Middle frontal gyrus (tissue), 1 donor: ENCODE measurements at regions not wholly inside any gene's neighbourhood (a gene's known extent, or its start where the extent isn't known, plus 50 kb on each side); places are given as distances from the start of the nearest gene placed in this dataset.

Source experiments
- DNase-seq: peaks from one replicate; pipeline ENCODE4 v3.0.0-alpha.2; 2015; ENCODE audit warnings: low spot score; ENCODE audit errors: extremely low spot score

DNA sequence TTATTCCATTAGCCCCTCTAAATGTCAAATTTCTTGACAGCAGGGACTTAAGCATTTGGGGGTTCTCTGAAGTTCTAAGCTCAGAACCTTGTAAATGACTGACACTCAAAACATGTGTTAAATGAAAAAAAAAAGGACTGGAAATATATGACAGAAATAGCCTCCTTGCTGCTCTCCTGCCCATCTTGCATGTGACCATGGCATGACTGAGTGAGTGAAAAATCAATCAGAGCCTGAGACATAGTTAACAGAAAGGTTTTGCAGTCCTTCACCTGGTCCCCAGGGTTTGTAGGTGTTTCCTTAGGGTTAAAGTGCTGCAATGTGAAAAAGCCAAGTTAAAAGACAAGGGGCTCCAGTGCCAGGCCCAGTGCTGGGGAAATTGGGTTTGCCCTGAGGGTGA, 168.1 kb downstream of the ZBTB18 start:
- DNase-seq: no peak

DNA sequence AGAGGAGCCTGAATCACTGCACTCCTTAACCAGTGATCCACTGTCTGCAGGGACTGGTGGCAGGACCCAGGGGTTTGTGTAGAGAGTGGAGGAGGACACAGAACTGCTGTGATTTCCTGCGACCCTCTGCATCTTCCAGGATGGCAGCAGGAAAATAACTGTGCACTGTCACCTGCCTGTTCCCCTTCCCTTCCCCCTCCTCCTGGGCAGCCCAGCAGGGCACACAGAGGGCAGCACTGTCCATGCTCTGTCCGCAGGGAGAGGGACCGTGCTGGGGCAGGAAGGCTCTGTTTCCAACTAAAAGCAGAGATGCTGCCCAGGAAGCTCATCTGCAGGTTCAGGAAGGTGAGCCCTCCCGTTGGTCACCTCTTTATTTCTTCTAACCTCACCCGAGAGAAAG, 168.7 kb downstream of the ZBTB18 start:
- DNase-seq: no peak

DNA sequence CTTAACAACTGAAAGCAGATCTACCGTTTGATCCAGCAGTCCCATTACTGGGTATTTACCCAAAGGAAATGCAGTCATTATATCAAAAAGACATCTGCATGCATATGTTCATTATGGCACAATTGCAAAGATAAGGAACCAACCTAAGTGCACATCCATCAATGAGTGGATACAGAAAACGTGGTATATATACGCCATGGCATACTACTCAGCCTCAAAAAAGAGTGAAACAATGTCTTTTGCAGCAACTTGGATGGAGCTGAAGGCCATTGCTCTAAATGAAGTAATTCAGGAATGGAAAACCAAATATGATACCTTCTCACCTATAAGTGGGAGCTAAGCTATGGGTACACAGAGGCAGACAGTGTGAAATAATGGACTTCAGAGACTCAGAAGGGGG, 169.3 kb downstream of the ZBTB18 start:
- DNase-seq: no peak

DNA sequence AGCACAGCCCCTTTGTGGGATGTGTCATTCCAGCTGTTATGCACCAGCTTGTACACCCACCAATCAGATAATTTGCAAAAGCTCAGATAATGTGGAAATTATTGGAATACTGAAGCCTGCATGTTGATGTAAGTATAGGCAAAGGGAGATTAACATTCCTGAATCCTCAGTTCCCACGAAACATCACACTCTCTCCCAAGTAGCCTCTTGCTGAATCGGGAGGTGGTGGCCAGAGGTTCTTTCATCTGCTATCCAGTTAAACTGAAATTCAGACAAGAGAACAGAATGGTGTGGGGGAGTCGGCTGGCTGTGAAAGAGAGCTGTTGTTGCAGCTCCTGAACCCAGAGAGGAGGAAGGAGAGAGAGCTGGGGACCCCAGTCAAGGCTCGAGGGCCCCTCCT, 170.9 kb downstream of the ZBTB18 start:
- no peak for DNase-seq

DNA sequence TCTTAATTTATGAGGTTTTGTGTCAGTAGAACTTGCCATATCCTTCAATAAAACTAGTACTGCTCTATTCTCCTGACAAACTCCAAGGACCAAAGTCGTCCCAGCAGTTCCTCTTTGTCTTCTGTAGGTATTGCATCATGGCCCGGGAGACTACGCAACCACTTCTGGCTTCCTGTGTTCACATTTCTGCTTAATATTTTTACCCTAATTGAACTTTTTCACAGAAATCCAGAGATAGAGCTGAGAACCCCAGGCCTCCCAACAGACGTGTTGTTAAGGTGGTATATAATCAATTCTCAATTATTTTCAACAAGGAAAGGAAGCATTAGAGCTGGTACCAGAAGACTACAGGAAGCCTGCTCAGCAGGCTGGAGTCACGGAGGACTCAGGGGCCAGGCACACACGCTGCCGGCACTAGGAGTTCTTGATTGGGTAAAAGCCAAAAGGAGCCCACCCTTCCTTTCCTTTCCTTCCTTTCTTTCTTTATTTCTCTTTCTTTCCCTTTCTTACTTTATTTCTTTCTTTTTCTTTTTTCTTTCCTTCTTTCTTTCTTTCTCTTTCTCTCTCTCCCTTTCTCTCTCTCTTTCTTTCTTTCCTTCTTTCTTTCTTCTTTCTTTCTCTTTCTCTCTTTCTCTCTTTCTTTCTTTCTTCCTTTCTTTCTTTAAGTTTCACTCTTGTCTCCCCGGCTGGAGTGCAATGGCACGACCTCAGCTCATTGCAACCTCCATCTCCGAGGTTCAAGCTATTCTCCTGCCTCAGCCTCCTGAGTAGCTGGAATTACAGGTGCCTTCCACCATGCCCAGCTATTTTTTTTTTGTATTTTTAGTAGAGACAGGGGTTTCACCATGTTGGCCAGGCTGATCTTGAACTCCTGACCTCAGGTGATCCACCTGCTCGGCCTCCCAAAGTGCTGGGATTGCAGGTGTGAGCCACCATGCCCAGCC, 173.7 kb downstream of the ZBTB18 start:
- no peak for DNase-seq

DNA sequence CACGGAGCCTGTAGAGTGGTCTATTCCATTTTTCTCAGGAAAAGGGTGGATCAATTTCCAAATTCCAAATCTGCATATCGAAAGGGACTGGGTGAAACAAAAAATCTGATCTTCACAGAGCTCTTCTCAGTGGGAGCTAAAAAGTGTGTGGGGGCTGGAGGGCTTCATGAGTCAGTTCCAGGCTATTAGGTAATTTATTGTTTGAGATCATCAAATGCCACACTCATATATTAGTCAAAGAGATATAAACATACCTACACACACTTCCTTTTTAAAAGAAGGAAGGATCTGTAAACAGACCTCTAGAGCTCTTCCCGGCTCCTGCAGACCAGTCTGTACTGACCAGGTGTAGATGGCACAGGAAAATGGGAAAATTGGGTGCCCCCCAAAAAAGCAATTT, 175.4 kb downstream of the ZBTB18 start:
- no peak for DNase-seq

DNA sequence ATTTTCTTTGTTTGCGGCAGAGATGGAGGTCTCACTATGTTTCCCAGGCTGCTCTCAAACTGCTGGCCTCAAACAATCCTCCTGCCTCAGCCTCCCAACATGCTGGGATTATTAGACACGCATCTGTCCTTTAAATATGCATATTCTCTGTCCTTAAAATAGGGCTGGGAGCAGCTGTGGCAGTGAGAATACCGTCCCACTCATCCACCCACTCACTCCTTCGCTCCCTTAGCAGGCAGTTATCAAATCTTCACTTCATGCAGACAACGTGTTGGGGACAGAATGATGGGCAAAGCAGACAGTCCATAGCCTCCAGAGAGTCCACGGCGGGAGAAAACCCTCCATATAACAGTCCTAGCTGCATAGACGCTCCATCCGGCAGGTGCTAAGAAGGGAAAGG, 179.4 kb downstream of the ZBTB18 start:
- no peak for DNase-seq

DNA sequence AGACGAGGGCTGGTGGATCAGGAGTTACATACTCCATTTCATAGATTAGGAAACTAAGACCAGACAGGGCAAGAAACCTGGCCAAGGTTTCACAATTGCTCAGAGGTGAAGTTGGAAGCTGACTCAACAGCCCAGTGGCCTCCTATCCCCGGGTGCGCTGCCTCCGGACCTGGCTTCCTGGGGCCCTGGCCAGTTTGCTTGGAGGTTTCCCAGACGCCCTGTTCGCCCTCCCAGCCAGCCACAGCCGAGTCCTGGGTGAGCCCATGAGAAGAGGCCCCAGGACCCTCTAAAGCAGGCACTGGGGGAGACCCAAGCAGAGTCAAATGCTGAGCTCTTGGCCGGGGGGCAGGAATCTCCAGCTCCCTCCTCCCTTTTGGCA, 180.1 kb downstream of the ZBTB18 start:
- no peak for DNase-seq

DNA sequence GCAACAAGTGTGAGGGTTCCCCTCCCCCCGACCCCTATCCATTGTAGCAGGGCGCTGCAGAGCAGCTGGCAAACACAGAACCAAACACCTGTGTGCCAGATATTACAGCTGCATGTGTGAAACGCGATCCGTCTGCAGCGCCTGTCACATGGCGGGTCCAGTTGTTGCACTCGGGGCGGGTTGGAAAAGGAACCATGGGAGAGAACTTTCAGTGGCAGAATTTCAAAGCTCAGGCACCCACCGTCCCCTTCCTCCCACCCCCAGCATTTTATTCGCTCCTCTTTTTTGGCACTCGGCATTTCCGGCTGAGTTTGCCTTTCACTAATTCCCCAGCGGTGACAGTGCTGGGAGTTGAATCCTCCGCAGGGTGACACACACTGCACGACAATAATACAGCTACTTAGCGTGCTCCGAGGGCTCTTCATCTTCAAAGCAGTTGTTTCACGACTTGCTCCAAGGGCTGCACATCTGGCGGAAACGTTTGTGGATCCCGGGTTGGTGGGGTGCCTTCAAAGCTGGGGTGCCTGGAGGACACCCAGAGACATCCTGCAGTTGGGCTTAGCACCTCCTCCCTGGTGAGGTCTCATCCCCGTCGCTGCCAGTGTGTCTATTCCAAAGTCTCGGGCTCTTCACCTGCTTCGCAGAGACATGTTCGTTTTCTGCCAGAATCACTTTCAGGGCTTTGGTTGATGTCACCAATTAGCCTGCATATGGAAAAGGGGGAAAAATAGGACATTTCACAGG, 180.7 kb downstream of the ZBTB18 start:
- no peak for DNase-seq

DNA sequence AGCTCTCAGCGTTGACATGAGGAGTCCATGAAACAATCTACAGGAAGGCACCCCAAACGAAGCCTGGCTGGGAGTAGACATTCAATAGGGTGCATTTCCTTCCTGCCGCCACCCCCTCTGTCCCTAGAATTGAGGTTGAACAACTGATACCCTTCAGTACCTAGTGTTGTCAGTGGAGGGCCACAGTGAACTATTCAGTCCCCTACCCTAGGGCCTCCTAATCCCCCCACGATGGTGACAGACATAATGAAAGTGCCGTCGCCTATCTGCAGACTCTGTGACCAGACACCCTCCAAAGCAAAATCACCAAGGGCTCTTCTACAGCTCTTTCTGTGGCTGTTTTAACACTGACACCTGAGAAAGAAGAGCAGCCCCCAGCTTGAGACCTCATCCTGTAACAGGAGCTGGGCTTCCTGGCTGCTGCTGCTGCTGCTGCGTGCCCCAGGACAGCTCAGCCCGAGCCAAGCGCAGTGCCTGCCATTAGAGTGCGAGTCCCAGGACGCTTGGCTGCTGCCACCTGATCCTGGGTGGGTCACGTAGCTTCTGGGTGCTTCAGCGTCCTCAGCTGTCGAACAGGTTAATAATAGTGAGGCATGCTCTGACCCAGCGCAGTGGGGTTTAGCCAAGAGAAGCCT, 183.0 kb downstream of the ZBTB18 start:
- no peak for DNase-seq

DNA sequence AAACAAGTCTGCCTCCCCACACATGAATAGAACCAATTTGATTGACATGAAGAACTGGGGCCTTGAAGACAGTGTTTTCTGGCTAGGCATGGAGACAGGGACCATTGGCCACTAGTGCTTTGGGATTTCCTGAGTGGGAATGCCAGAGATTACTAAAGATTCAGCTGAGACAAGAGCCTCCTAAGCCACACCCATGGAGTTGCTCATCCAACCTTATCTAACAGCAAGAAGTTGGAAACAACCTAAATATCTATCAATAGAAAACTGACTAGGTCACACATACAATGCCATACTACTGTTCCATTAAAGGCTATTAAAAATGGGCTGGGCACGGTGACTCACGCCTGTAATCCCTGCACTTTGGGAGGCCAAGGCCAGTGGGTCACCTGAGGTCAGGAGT, 184.1 kb downstream of the ZBTB18 start:
- no peak for DNase-seq

DNA sequence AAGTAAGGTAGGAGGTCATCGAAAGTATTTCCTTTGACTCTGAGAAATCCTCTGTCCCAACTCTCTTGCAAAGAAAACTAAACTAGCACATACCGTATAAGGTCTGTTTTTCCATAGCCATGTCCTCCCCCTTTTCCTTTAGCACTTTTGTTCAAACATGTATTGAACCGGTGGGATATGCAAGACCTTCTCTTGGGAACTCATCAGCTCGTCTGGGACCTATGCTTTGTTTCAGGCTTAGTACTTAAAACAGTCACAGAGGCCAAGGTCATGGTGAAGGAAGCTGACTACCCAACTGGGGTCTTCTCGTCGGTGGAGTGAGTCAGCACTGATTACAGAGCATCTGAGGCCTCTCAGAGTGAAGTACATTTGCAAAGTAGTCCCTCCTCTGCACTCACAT, 185.0 kb downstream of the ZBTB18 start:
- no peak for DNase-seq

DNA sequence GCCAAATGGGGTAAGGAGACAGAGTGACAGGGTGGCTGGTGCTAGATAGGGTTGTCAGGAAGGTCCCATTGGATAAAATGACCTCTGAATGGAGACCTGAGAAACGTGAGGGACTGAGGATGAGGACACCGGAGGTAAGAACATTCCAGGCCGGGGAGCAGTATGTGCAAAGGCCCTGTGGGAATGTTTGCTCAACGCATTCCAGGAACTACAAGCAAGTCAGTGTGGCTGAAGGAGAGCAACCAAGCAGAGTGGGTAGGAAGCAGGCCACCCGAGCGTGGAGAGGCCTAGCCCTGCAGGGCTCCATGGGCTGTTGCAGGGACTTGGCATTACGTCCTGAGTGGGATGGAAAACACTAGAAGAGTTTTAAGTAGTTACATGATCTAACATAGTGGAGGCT, 185.6 kb downstream of the ZBTB18 start:
- no peak for DNase-seq

DNA sequence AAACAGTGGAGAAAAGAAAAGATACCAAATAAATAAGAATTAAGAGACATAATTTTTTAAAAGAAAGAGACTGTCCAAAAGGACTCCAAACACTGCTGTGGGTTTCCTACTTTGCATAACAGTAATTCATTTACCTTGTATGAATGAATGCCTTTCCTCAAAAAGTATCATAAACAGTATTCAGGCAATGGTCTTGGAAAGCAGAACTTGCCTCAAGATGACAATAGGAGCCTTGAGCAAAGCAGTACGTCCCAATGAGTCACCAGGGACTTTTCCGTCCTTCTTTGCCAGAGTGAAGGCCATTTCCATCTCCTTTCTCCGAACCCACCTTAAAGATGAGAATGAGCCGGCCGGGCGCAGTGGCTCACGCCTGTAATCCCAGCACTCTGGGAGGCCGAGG, 186.4 kb downstream of the ZBTB18 start:
- DNase-seq: no peak

DNA sequence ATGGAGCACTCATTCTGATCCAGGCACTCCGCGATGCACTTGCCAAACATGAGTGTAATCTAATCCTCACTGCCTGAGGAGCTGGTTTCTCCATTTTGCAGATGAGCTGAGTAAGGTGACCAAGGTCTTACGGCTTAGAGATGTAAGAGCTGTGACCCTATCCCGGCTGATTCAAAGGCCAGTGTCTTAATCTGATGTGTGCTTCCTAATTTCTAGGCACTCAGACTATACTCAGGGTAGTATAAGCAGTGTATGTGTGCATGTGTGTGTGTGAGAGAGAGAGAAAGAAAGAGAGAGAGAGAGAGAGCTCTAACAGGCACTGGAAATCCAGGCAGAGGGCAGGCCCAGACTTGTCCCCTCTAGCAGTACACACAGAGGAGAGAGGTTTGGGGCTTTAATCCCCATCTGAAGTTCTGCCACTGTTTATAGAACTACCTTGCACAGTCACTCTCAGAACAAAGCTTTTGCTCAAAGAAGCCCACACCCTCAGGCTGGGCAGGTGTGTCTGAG, 188.2 kb downstream of the ZBTB18 start:
- no peak for DNase-seq

DNA sequence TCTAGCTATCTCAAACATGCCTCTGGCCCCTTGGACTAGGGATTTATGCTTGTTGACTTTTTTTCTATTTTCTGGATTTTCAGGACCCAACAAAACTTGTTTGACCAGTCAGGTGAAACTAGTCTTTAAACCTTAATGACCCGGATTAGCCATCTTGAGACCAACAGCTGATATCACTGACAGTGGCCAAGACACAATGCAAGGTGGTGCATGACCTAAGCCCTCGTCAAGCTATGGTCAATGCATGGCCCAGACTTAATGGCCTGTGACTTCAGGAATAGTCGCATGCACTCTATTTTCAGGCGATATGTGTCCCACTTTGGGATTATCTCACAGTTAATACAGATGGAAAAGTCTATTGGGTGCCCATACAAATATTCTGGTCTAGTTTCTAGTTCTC, 190.4 kb downstream of the ZBTB18 start:
- no peak for DNase-seq

DNA sequence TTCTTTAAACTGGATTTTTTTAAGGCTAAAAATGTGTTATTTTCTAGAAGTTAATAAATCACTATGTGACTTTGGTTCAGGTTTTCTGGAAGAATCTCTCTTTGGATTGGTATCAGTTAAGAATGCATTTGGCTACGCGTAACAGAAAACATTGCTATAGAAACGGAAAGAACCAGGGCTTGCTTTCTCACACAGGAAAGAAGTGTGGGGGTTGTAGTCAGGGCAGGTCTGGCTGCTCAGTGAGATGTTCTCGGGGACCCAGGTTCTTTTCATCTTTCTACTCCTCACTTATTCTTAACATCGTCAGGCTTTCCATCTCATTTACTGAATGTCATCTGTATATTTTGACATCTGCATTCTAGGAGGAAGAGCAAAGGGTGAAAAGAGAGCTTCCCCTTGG, 191.4 kb downstream of the ZBTB18 start:
- DNase-seq: no peak

DNA sequence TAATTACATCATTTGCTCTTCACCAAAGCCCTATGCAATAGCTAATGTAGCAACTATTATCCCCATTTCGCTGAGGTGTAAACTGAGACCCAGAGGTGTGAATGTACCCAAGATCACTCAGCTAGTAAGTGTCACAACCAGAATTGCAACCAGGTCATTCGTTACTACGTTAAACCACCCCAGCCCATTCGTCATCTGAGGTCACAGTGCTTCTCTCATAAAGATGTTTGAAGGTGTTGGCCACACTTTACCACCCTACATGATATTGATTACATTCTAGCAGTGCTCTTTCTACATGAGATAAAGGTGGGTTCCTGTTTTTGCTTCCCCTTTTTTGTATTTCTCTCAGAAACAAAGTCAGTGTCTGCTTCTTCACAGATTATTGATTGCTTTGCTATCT, 195.3 kb downstream of the ZBTB18 start:
- no peak for DNase-seq

DNA sequence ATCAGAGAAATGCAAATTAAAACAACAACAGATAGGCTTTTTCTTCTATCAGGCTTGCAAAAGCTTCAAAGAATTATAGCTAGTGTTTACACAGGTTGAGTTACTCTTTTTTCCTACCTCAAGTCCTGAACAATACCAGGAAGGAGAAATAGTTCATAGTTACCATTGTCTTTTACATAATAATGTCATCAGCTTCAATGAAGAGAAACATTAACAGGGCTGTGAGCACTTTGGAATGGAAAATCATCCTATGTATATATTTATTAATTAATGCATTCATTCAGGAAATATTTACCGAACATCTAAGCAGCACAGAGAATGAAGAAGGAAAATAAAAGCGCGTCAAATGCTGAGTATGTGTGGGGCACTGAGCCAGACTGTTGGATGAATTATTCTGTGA, 197.3 kb downstream of the ZBTB18 start:
- DNase-seq: no peak

DNA sequence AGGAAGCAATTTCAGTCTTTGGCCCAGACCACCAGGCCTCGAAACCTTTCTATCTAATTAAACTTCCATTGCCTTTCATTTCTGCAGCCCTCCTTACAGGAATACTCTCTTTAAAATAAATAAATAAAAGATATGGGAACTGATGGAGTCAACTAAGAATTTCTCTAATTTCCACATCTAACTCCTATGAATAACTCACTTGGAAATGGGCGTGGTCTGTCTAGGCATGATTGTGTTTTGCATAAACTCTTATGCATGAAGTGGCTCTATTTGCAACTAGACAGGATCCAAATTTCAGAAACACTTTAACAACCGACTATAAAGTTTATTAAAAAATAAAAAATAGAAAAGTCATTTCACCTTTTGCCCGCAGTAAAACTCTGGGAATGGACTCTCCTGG, 199.5 kb downstream of the ADSS2 start:
- DNase-seq: no peak

DNA sequence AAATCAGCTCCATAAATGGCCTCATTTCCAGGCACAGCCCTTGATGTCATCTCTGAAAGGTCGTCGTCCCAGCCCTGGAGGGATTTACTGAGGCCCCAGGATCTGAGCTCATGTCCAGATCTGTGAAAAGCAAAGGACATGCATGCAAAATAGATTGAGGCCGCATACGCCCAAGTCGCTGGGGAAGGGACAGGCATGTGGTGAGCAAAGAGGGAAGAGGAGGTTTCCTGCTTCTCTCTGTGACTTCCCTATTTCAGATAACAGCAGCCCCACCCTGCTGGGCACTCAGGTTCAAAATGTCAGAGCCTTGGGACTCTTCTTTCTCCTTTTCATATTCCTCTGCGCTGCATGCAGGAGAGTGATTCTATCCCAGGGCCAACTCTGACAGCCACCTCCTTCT, 197.2 kb downstream of the ADSS2 start:
- DNase-seq: no peak

DNA sequence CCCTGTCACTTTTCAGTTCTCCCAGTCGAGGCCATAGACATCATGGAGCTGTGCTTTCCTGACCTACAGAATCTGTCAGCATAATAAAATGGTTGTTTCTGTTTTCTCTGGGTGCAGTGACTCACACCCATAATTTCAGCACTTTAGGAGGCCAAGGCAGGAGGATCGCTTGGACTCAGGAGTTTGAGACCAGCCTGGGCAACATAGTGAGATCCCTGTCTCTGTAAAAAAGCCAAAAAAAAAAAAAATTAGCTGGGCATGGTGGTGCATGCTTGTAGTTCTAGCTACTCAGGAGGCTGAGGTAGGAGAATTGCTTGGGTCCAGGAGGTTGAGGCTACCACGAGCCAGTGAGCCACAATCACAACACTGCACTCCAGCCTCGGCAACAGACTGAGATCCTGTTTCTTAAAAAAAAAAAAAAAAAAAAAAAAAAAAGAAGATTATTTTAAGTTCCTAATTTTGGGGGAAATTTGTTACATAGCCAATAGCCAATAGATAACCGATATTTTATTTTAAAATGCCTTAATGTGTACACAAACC, 196.2 kb downstream of the ADSS2 start:
- DNase-seq: no peak
